SIG-M5 treated with dmso at 0.1 percent for 504 hours (cell line): ENCODE measurements at regions not wholly inside any gene's neighbourhood (a gene's known extent, or its start where the extent isn't known, plus 50 kb on each side); places are given as distances from the start of the nearest gene placed in this dataset.

Experiments used
- DNase-seq: peaks from one replicate; lab custom pipeline; 2025; ENCODE audit not compliant: unreplicated experiment; lab: John Stamatoyannopoulos, UW

GRCh38 chr3:59653405-59654122, 603.7 kb upstream of the CFAP20DC start:
- no peak for DNase-seq

- no peak for DNase-seq
These were observed 594.9 kb upstream of the CFAP20DC start for GRCh38 chr3:59644479-59645402.

- DNase-seq: no peak
These were observed 591.5 kb upstream of the CFAP20DC start for GRCh38 chr3:59641169-59641899.

- DNase-seq: no peak
These were observed 583.1 kb upstream of the CFAP20DC start for GRCh38 chr3:59632760-59633573.

- DNase-seq: no peak
These were observed 581.7 kb upstream of the CFAP20DC start for GRCh38 chr3:59631482-59631881.

- no peak for DNase-seq
These were observed 571.2 kb upstream of the CFAP20DC start for GRCh38 chr3:59621037-59621436.

GRCh38 chr3:59620325-59620724, 570.5 kb upstream of the CFAP20DC start:
- no peak for DNase-seq

- no peak for DNase-seq
These were observed 562.6 kb upstream of the CFAP20DC start for GRCh38 chr3:59612444-59612715.

- DNase-seq: no peak
These were observed 562.0 kb upstream of the CFAP20DC start for GRCh38 chr3:59611649-59612443.

GRCh38 chr3:59609657-59610348, 560.0 kb upstream of the CFAP20DC start:
- DNase-seq: no peak

- DNase-seq: no peak
These were observed 558.5 kb upstream of the CFAP20DC start for GRCh38 chr3:59608356-59608755.

- DNase-seq: no peak
These were observed 557.8 kb upstream of the CFAP20DC start for GRCh38 chr3:59607656-59608055.

GRCh38 chr3:59606638-59607266, 556.9 kb upstream of the CFAP20DC start:
- DNase-seq: no peak

- DNase-seq: no peak
These were observed 556.2 kb upstream of the CFAP20DC start for GRCh38 chr3:59605944-59606534.

GRCh38 chr3:59605318-59605717, 555.5 kb upstream of the CFAP20DC start:
- no peak for DNase-seq

GRCh38 chr3:59601486-59601885, 551.7 kb upstream of the CFAP20DC start:
- DNase-seq: no peak

- no peak for DNase-seq
These were observed 550.8 kb upstream of the CFAP20DC start for GRCh38 chr3:59600631-59601030.

- no peak for DNase-seq
These were observed 546.9 kb upstream of the CFAP20DC start for GRCh38 chr3:59596741-59597140.

GRCh38 chr3:59595830-59596229, 546.0 kb upstream of the CFAP20DC start:
- no peak for DNase-seq
